Immature natural killer cell (primary cell): ENCODE measurements at regions not wholly inside any gene's neighbourhood (a gene's known extent, or its start where the extent isn't known, plus 50 kb on each side); places are given as distances from the start of the nearest gene placed in this dataset.

Experiments used
- DNase-seq, 3 donors: peaks; one replicate each; pipeline ENCODE4 v3.0.0; 2022; ENCODE audit warnings: mixed read lengths in 1 of 3
- H3K27ac Mint-ChIP-seq, 6 donors: one replicate each; pipeline ENCODE4 v1.8.0; 2020; ENCODE audit warnings: mixed read lengths in 6 of 6, mild to moderate bottlenecking in 5 of 6, inconsistent platforms in 4 of 6, moderate library complexity in 3 of 6
- H3K27me3 Mint-ChIP-seq, 3 donors: one replicate each; pipeline ENCODE4 v1.8.0; 2020 to 2021; ENCODE audit warnings: low read depth in 3 of 3, mild to moderate bottlenecking in 3 of 3, mixed read lengths in 3 of 3, moderate library complexity in 3 of 3, inconsistent platforms in 1 of 3
- H3K36me3 Mint-ChIP-seq, 3 donors: one replicate each; pipeline ENCODE4 v1.8.0; 2020; ENCODE audit warnings: mixed read lengths in 3 of 3, inconsistent platforms in 2 of 3, mild to moderate bottlenecking in 2 of 3
- H3K4me1 Mint-ChIP-seq, 2 donors: one replicate each; pipeline ENCODE4 v1.8.0; 2020; ENCODE audit warnings: inconsistent platforms in 2 of 2, mild to moderate bottlenecking in 2 of 2, mixed read lengths in 2 of 2, moderate library complexity in 1 of 2
- H3K4me3 Mint-ChIP-seq, 5 donors: one replicate each; pipeline ENCODE4 v1.8.0; 2020; ENCODE audit warnings: mild to moderate bottlenecking in 5 of 5, mixed read lengths in 5 of 5, inconsistent platforms in 3 of 5, moderate library complexity in 3 of 5
- H3K9me3 Mint-ChIP-seq, 6 donors: one replicate each; pipeline ENCODE4 v1.8.0; 2020; ENCODE audit warnings: mild to moderate bottlenecking in 6 of 6, mixed read lengths in 6 of 6, inconsistent platforms in 4 of 6, moderate library complexity in 3 of 6

DNA sequence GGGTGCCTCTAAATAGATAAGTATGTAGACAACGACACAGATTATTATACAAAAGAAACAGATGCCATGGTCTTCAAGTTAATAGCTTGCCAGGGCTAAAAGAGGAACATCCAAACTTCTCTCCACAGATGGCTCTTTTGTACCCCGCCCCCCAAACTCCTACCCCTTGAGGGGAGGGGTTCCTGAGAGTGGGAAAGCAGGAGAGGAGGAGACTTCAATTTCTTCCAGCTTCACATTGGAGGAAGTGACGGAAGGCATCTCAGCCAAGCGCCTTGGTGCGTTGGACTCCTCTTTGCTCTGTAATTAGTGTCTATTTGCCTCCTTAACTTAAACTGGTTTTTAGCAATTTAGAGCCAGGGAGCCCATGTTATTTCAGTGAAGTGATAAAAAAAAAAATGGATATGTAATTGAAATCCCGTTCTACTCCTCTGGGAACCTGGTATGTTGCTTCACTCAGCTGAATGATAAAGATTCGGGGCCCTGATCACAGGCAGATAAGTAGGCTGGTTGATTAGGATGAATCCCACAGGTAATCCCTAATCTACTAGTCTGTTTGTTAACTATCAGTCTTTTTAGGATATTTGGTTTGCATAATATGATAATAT, 580.9 kb upstream of the CADM1 start:
- DNase-seq, result no peak
- no peaks in the 10 kb centered on the region for H3K4me1 Mint-ChIP-seq

GRCh38 chr11:116084511-116084910, 580.3 kb upstream of the CADM1 start:
- Mint-ChIP-seq H3K27ac (no peak overlapping the region), H3K27me3 (peaks cover 0 to 8% (median 4%) of the 10 kb centered on the region in 3 donors)
- no peak for DNase-seq

More for the DNA sequence above, 580.9 kb upstream of the CADM1 start:
- H3K9me3 Mint-ChIP-seq, result peaks cover 0 to 2% (median 0%) of the 10 kb centered on the region in 6 donors
- H3K4me3 Mint-ChIP-seq, result no peak overlapping the region
- H3K27ac Mint-ChIP-seq, result no peak overlapping the region
- peaks cover 0 to 6% (median 4%) of the 10 kb centered on the region in 3 donors for H3K27me3 Mint-ChIP-seq
- H3K36me3 Mint-ChIP-seq, result no peaks in the 10 kb centered on the region

GRCh38 chr11:116082256-116082655, 578.0 kb upstream of the CADM1 start:
- peaks cover 0 to 5% (median 0%) of the 10 kb centered on the region in 6 donors for H3K9me3 Mint-ChIP-seq
- no peak overlapping the region for H3K27ac Mint-ChIP-seq
- no peaks in the 10 kb centered on the region for H3K36me3 Mint-ChIP-seq
- no peaks in the 10 kb centered on the region for H3K4me1 Mint-ChIP-seq
- no peak for DNase-seq
- no peak overlapping the region for H3K4me3 Mint-ChIP-seq
- H3K27me3 Mint-ChIP-seq, result peaks cover 0 to 10% (median 2%) of the 10 kb centered on the region in 3 donors

More at GRCh38 chr11:116084511-116084910, 580.3 kb upstream of the CADM1 start:
- peaks cover 0 to 3% (median 0%) of the 10 kb centered on the region in 6 donors for H3K9me3 Mint-ChIP-seq
- H3K4me3 Mint-ChIP-seq, result no peak overlapping the region
- no peaks in the 10 kb centered on the region for H3K36me3 Mint-ChIP-seq
- H3K4me1 Mint-ChIP-seq, result no peaks in the 10 kb centered on the region

- no peaks in the 10 kb centered on the region for H3K4me1 Mint-ChIP-seq
- no peak overlapping the region for H3K4me3 Mint-ChIP-seq
- peaks cover 0 to 5% (median 0%) of the 10 kb centered on the region in 6 donors for H3K9me3 Mint-ChIP-seq
- DNase-seq, result no peak
- H3K36me3 Mint-ChIP-seq, result no peaks in the 10 kb centered on the region
- H3K27ac Mint-ChIP-seq, result no peak overlapping the region
- peaks cover 0 to 12% (median 2%) of the 10 kb centered on the region in 3 donors for H3K27me3 Mint-ChIP-seq
Measured at GRCh38 chr11:116079580-116079979, 575.4 kb upstream of the CADM1 start.

DNA sequence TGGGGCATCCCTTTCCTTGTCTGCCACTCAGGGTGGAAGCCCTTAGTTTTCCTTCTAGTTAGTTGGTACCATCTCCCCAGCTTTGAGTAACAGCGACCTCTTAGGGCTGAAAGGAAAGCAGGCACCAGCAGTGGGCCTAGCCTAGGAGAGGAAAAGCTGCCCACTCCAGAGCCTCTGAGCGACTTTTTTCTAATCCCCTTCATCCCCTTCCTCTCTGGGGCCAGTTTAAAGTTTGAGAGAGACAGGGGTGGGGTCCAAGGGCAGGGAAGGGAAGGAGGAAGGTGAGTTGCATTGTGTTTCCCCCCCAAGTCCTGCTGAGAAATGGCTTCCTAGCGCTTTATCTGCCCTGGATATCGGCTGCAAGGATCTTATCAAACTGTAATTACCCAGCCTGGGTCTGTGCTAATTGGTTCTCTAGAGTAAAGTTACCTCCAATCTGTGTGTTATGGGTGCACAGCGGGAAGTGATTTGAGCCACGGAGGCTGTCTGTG, 573.9 kb upstream of the CADM1 start:
- Mint-ChIP-seq H3K4me3 (no peak overlapping the region), H3K36me3 (no peaks in the 10 kb centered on the region), H3K27ac (no peak overlapping the region), H3K9me3 (peaks cover 0 to 5% (median 0%) of the 10 kb centered on the region in 6 donors), H3K27me3 (peaks cover 0 to 10% (median 2%) of the 10 kb centered on the region in 3 donors), H3K4me1 (no peaks in the 10 kb centered on the region)
- no peak for DNase-seq

DNA sequence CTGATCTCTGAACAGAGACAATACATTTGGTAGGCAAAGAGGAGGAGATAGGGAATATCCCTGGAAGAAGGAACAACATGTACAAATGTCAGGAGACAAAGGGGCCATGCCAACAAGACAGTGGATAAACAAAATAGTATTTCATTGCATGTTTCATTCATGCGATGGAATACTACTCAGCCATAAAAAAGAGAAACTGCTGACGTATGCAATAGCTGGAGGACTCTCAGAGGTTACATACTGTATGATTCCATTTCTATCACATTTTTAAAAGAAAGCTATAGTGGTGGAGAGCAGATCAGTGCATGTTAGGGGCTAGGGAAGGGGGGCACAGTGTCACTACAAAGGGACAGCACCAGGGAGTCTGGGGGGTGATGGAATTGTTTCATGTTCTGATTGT, 572.9 kb upstream of the CADM1 start:
- Mint-ChIP-seq H3K27ac (no peak overlapping the region), H3K4me1 (no peaks in the 10 kb centered on the region), H3K4me3 (no peak overlapping the region), H3K27me3 (peaks cover 0 to 7% (median 1%) of the 10 kb centered on the region in 3 donors), H3K9me3 (peaks cover 0 to 5% (median 0%) of the 10 kb centered on the region in 6 donors), H3K36me3 (no peaks in the 10 kb centered on the region)
- DNase-seq, result no peak

DNA sequence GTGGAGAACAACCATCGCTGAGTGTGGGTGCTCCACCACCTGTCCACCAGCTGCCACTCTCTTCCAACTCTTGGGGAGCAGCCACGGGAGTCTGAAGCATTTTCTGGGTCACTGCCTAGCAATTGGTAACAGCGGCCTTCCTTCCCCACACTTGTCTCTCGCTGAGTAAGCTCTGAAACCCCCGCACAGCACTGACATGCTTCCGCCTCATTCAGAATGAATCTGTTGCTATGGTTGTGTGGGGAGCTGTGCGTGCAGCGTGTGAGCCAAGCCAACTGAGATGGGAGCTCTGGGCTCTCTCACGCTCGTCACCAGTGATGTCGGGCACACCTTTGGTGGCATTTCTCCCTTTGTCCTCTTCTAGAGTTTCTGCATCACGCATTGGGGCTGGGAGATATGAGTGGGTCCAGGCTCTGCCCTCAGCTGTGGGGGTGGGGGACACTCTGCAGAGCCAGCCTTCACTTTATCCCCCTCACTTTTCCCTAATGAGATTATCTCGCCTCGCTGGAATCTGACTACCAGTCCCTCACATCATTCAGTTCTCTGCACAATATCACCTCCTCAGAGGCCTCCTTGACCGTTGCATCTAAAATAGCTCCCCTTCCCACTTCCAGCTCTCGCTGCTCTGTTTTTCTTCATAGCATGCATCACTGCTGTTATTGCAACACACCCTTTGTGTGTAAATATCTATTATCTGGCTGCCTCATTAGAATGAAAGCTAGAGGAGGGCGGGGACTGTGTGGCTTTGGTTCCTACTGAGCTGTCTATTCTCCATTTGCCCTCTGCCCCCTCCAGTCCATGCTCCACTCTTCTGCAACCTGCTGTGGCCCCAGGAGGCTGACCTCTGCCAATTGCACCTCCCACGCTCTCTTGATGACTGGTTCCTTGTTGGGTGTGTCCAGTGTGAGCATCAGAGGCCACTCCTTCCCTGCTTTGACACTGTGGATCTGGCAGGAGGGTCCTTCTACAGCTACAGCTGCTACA, 569.9 kb upstream of the CADM1 start:
- Mint-ChIP-seq H3K4me3 (no peak overlapping the region), H3K27ac (no peak overlapping the region), H3K27me3 (peaks cover 0 to 2% (median 1%) of the 10 kb centered on the region in 3 donors), H3K36me3 (no peaks in the 10 kb centered on the region), H3K4me1 (no peaks in the 10 kb centered on the region), H3K9me3 (no peaks in the 10 kb centered on the region)
- no peak for DNase-seq

DNA sequence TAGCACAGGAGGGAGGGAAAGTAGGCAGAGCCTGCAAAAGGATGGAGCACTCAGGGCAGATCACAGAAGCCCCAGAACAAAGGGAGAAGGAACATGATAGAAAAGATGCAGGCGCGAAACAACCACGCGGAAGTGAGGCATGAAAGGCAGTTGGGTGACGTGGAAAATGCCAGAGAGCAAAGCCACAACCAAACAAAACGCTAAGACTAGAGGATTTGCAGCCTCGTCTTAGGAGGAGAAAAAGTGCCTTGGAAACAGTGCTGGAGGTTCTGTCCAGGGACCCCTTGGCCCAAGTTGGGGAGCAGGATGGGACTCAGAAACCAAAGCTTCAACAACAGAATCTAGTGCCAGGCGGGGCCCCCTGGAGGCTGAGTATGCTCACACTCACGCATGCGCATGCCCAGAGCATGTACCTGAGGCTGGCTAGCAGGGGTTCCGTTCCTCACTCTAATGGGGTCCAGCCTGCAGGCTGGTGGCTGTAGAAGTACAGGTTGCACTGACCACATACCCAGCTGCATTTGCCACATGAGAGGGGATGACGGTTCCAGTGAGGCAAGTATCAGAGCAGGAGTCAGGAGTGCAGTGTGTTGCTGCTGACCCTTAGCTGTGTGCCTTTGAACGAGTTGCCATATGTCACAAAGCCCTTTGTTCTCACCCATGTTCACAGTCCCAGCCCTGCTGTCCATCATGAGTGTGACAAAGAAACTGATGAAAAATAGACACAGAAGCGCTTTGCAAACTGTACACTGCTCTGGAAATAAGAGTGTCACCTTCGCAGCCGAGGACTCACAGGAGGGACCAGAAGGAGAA, 568.6 kb upstream of the CADM1 start:
- peaks cover 1 to 2% (median 2%) of the 10 kb centered on the region in 3 donors for H3K27me3 Mint-ChIP-seq
- no peaks in the 10 kb centered on the region for H3K36me3 Mint-ChIP-seq
- no peaks in the 10 kb centered on the region for H3K4me1 Mint-ChIP-seq
- no peaks in the 10 kb centered on the region for H3K9me3 Mint-ChIP-seq
- no peak overlapping the region for H3K4me3 Mint-ChIP-seq
- H3K27ac Mint-ChIP-seq, result no peak overlapping the region
- no peak for DNase-seq

GRCh38 chr11:116072133-116072532, 567.9 kb upstream of the CADM1 start:
- Mint-ChIP-seq H3K4me3 (no peak overlapping the region), H3K27ac (no peak overlapping the region), H3K36me3 (no peaks in the 10 kb centered on the region), H3K9me3 (no peaks in the 10 kb centered on the region), H3K27me3 (peaks cover 1 to 8% (median 2%) of the 10 kb centered on the region in 3 donors), H3K4me1 (no peaks in the 10 kb centered on the region)
- DNase-seq, result no peak

- H3K36me3 Mint-ChIP-seq, result no peaks in the 10 kb centered on the region
- H3K4me1 Mint-ChIP-seq, result peaks cover 1 to 4% of the 10 kb centered on the region in 2 donors
- no peak overlapping the region for H3K27ac Mint-ChIP-seq
- H3K9me3 Mint-ChIP-seq, result no peaks in the 10 kb centered on the region
- no peak for DNase-seq
- no peak overlapping the region for H3K4me3 Mint-ChIP-seq
- H3K27me3 Mint-ChIP-seq, result peaks cover 0 to 8% (median 1%) of the 10 kb centered on the region in 3 donors
Measured at GRCh38 chr11:116071241-116071640, 567.0 kb upstream of the CADM1 start.

DNA sequence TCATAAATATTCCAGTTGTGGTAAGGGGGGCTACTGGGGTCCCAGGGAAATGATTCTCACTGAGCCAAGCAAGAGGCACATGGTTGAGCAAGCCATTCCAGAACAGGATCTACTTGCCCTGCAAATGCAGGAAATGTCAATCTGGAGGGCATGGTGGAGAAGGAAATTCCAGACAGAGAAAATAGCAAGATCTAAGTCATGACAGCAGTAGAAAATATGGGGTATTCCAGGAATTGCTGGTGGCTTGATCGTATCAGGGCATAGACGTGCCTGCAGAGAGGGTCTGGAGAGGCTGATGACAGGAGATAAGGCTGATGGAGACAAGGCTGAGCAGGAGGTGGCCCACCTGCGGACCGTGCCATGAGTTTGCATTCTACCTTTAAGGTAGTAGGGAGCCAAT, 566.3 kb upstream of the CADM1 start:
- Mint-ChIP-seq H3K4me1 (peaks cover 1 to 10% of the 10 kb centered on the region in 2 donors), H3K36me3 (no peaks in the 10 kb centered on the region), H3K27me3 (peaks cover 0 to 11% (median 1%) of the 10 kb centered on the region in 3 donors), H3K27ac (no peak overlapping the region), H3K4me3 (no peak overlapping the region), H3K9me3 (peaks cover 0 to 2% (median 0%) of the 10 kb centered on the region in 6 donors)
- no peak for DNase-seq

DNA sequence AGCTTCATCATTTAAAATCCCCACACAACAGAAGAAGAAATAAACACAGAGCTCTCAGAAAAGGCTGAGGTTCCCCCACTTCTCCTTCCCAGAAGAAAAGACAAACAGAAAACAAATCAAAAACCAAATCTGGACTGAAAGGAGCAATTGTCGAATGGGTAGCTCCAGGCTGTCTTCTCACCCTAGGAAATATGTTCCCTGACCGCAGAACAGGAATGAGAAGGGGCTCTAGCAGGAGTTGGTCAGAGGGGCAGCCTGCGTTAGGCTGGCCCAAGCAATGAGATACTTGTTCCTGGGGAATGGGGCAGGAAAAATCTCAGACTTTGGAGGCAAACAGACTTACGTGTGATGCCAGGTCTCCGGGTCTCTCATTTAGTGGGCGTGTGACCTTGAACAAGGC, 562.6 kb upstream of the CADM1 start:
- Mint-ChIP-seq H3K4me3 (no peak overlapping the region), H3K27me3 (peaks cover 0 to 16% (median 0%) of the 10 kb centered on the region in 3 donors), H3K27ac (no peak overlapping the region), H3K9me3 (peaks cover 0 to 2% (median 0%) of the 10 kb centered on the region in 6 donors), H3K4me1 (peaks cover 1 to 10% of the 10 kb centered on the region in 2 donors), H3K36me3 (no peaks in the 10 kb centered on the region)
- no peak for DNase-seq

DNA sequence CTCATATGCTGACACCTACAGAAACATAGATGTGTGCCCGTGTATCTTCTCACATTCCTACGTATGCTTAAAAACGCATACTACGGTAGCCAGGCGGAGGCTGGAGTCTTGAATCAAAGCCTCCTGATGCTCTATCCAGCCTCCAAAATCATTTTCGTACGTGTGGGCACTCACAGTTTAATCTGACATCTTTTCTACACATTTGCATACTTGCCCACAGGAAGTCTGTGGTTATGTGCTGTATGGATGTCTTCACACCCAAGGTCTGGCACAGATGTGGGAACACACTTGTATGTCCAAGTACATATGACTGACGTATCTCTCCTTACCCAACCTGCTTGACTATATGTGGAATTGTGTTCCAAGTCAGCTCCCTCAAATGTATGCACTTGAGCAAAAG, 561.8 kb upstream of the CADM1 start:
- Mint-ChIP-seq H3K27me3 (peaks cover 0 to 20% (median 0%) of the 10 kb centered on the region in 3 donors), H3K36me3 (no peaks in the 10 kb centered on the region), H3K4me3 (no peak overlapping the region), H3K4me1 (peaks cover 1 to 10% of the 10 kb centered on the region in 2 donors), H3K27ac (no peak overlapping the region), H3K9me3 (peaks cover 0 to 2% (median 0%) of the 10 kb centered on the region in 6 donors)
- DNase-seq, result no peak
